Glomerular visceral epithelial cell (primary cell): ENCODE measurements at regions not wholly inside any gene's neighbourhood (a gene's known extent, or its start where the extent isn't known, plus 50 kb on each side); places are given as distances from the start of the nearest gene placed in this dataset.
"Not testable (repeated sequence)": the region's sequence is repeated elsewhere in the genome, so short reads cannot be mapped to it uniquely, and the experiment has no call there.

ENCODE experiments used
- DNase-seq: peaks from one replicate; pipeline ENCODE4 v3.0.0-alpha.2; 2016; ENCODE audit errors: extremely low spot score

DNA sequence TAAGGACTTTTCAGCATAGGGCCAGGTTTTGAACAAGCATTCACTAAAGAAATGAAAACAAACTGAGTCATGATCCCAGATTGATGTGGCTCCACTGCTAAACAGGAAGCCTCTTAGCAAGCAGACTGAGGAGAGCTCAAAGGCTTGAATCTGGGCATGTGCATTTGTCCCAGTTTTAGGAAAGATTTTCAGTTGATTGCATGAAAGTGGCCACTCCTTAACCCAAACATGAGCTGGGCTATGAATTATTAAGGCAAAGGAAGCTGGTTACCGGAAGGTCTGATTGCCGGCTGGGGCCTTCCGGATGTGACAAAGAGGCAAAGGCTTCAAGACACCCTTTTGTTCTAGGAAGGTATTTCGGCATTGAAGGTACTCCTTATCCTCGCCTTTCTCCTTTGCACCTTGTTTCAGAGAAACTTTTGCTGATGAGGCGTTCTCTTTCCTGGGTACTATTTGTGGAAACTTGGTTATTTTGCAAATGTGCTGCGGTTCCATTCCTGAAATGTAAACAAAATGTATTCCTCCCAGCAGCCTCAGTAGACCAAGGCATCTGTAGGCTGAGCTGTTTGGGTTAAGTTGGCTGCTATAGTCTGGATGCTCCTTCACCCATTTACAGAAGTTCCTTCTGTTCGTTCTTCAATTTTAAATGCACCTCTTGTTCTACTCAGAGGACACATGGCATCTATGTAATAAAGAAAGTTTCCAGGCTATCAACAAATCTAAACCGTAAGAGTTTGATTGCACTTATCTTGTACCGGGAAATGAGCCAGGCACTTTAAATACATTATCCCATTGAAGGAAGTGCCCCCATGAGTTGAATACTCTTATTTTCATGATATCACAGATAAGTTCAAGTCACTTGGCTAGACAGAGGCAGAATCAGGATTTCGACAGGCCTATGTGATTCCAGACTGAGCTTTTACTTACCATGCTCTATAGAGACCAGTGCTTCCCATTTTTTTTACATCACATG lies 115.6 kb upstream of the METAP2 start:
- DNase-seq, result no peak

DNA sequence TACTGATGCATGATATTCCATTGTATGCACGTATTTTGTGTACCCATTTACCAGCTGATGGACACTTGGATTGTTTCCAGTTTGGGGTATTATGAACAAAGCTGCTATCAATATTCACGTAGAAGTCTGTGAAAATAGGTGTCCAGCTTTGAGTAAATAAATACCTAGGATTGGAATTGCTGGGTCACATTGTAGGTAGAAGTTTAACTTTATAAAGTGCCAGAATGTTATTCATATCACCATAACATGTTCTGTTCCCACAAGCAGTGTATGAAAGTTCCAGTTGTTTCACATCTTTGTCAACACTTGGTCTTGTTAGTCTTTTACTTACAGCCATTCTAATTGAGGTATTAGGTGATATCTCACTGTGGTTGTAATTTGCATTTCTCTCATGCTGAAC lies 108.0 kb upstream of the METAP2 start:
- DNase-seq, result no peak

DNA sequence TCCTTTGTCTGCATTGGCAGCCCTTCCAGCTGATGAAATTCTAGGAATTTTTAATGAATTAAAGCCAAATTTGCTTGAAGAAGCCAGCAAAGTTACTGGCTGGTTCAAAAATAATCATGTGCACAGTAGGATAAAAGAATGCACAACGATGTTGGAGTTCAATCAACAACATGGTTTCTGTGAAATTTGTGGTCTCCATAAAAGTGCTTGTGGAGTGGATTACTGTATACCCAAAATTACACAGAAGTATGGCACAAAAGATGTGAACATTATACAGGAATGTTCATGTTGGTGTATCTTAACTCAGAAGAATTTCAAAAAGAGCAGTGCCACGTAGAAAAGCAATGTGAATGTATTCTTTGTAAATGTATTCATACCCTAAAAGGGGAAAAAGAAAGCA lies 105.0 kb upstream of the METAP2 start:
- no peak for DNase-seq

DNA sequence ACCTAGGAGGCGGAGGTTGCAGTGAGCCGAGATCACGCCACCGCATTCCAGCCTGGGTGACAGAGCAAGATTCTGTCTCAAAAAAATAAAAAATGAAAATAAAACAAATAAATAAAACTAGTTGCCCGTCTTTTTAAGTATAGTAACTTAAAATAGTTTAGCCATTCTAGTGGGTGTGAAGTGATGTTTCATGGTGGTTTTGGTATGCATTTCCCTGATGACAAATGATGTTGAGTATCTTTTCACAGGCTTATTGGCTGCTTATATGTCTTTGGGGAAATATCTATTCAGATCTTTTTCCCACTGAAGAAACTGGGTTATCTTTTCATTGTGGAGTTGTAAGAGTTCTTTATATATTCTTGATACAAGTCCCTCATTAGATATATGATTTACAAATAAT lies 102.4 kb upstream of the METAP2 start:
- DNase-seq, result no peak

DNA sequence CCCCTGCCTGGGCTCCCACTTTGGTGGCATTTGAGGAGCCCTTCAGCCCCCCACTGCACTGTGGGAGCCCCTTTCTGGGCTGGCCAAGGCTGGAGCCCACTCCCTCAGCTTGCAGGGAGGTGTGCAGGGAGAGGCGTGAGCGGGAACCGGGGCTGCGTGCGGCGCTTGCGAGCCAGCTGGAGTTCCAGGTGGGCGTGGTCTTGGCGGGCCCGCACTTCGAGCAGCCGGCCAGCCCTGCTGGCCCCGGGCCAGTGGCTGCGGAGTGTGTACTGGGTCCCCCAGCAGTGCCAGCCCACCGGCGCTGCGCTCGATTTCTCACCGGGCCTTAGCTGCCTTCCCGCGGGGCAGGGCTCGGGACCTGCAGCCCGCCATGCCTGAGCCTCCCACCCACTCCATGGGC lies 94.5 kb upstream of the METAP2 start:
- DNase-seq, result not testable (repeated sequence)

DNA sequence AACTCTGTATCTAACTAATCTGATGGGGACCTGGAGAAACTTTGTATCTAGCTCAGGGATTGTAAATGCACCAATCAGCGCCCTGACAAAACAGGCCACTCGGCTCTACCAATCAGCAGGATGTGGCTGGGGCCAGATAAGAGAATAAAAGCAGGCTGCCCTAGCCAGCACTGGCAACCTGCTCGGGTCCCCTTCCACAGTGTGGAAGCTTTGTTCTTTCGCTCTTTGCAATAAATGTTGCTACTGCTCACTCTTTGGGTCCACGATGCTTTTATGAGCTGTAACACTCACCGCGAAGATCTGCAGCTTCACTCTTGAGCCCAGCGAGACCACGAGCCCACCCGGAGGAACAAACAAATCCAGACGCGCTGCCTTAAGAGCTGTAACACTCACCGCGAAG lies 93.6 kb upstream of the METAP2 start:
- DNase-seq, result not testable (repeated sequence)

DNA sequence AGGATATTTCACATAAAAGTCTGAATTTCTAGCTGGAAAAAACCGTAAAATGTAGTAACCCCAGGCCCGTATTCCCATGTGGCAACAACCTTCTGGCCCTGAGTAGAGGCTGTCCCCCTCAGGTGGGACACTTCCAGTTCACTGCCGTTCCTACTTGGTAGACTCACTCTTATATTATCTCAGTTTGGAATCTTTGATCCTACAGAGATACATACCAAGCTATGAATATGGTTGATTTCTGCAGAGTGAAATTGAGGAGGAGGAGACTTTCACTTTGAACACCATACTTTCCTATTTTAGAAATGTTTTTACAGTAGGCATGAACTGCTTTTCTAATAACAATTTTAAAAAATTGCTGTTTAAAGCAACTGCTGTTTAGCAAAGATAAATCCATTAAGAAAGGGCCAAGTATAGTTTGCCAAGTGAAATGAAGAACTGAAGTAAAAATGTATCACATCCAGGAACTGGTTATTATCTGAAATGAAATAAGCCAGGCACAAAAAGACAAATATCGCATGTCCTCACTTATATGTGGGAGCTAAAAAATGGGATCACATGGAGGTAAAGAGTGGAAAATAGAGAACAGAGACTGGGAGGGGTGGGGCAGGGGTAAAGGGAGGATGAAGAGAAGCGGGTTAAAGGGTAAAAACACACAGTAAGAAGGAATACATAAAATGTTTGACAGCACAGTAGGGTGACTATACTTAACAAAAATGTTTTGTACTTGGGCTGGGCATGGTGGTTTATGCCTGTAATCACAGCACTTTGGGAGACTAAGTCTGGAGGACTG lies 92.8 kb upstream of the METAP2 start:
- no peak for DNase-seq

DNA sequence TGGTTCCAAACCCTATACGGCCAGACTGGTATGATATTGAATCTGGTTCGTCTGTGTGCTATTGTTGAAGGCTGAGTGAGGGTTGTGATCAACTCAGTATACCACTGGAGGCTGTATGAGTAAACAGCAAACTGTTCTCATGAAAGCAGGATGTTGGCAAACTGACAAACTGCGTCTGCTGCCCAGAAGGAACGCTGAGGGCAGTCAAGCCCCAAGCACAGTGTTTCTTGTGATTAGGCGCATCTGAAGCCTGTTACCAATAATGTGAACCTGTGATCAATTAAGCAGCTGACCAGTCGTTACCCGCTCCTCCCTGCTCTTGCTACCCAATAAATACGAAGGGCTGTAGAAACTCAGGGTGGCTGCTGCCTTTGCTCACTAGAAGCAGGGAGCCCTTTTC lies 90.0 kb upstream of the METAP2 start:
- not testable (repeated sequence) for DNase-seq

DNA sequence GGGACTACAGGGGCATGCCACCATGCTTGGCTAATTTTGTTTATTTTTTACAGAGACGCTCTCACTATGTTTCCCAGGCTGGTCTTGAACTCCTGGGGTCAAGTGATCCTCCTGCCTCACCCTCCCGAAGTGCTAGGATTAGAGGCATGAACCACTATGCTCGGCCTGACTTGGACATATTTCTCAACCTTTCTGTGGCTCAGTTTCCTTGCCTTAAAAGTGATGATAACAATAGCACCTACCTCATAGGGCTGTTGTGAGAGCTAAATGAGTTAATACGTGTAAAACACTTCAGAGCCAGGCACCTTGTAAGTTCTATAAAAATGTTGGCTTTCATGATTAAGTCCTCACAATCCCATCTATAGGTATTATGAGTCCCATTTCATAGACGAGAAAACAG lies 89.2 kb upstream of the METAP2 start:
- DNase-seq, result no peak

DNA sequence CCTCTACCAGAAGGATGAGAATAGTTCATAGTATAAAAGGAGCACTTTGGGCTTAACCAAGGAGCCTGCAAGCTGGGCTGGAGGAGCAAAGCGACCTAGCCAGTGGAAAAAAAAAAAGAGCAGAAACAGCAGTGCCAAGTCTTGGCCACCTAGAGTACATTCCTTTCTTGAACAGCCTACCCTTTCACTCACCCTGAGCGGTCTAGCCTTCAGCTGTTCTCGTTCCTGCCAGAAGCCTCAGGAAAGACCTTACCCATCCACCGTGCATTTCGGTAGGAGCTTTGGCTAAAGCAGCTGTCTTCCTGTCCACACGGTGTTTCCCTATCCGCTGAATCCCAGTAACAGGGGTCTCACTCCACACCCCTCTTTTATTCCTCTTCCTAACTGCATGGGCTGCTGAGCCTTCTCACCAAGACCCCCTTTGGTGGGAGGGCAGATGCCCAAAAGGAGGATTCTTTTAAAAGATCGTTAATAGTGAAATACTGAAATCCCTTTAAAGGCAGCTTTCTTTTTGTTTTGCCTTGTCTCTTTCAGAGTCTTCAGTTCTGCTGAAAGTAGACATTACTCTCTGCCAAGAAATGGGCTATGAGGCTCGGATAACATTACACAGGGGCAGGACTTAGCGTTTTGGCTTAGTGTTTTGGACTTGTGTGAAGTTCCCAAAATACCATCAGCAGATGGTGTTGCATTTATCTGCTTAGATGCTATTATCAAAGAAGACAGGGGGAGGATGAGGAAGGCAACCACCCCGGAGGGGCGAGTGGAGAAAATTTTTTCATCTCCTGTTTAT lies 88.5 kb upstream of the METAP2 start:
- DNase-seq, result no peak

DNA sequence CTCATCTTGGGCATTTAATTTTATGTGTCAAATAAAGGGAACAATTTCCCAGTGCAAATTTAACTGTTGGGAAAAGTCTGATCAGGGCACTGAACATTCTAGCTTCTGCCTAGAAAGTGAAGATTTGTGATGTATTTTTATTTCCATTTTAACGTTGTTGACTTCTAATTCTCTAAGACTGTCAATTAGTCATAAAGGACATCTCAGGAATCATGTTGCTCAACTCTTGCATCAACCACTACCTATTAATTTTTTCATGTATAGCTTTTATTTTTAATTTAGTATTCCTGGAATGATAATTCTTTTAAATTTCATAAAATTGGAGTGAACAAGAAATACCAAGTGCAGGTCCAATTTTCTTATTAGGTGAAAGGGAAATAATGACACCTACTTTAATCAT lies 87.9 kb upstream of the METAP2 start:
- no peak for DNase-seq

DNA sequence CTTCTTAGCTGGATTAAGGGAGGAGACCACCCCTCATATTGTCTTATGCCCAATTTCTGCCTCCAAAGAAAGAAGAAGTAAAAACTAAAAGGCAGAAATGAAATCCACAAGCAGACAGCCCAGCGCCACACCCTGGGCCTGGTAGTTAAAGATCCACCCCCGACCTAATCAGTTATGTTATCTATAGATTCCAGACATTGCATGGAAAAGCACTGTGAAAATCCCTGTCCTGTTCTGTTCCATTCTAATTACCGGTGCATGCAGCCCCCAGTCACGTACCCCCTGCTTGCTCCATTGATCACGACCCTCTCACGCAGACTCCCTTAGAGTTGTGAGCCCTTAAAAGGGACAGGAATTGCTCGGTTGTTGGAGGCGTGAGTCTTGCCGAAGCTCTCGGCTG lies 85.7 kb upstream of the METAP2 start:
- DNase-seq, result not testable (repeated sequence)

DNA sequence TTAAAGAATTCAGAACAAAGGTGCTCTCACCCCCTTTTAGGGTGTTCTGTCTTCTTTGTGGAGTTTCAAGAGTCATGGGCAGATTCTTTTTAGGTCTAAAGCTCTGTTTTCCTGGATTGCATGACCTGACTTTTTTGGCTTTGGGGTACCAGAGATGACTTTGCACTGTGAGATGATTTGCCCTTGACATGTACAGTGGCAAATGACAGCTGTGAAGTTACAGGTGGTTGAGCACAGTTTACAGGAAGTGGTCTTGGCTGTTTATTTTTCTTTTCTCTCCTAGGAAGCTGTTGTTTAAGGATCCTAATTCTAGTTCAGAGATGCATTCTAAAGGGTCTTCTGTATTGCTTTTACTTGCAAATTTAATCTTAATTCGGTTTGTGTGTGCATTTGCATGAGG lies 83.8 kb upstream of the METAP2 start:
- no peak for DNase-seq

DNA sequence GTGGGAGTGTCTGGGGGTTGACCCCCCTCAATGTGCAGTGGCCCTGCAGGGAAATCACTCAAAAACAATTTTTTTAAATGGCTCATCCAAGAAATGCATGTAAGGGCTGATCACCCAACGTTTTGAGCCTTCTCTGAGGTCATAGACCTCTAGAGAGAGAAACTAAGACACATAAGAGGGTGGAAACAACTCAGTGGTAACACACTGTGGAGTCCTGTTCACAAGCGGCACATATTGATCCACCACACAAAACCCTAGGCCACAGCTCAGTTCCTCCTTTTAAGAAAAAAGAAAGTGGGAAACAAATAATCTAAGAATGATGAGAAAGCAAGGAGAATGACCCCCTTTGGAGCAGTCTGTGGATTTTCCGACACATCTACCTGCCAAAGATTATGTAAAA lies 83.0 kb upstream of the METAP2 start:
- DNase-seq, result no peak

DNA sequence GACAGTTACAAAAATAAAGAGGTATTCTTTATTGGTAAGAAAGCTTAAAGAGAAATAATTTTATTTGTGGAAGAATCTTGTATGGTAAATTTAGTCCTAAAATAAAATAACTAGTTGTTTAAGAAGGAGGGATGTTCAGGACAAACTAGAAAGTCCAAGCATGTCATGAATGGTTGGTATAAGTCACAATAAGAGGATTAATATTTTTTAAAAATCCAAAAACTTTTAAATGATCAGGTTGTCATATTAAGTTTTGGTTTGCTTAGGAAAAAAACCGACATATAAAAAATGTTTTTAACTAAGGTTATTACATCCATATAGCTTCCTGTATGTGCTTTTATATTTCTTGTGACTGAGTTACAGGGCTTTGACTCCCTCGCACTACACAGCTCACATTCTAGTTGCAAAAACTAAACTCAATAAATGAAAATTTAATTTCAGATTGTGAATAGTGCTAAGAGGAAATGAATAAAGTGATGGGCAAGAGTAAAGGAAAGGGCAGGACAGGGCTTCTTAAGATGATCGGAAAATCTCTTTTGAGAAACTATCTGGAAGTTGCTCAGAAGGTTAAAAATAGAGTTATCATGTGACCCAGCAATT lies 80.7 kb upstream of the METAP2 start:
- no peak for DNase-seq

DNA sequence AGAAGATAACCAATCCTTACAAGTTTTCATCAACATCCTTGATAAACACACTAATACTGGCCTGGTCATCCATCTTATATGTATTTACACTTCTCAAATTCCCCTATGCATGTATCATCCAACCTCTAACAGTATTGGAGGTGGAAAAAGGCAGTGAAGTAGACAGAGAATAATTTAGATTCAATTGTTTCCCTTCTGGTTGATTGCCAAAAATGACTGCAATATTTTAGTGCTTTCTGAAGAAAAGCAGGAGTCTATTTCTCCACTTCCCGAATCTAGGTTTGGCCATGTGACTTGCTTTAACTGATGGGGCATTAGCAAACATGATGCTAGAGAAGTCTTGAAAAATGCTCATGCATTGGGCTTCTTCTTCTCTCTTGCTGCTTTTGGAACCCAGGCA lies 78.3 kb upstream of the METAP2 start:
- DNase-seq, result no peak

DNA sequence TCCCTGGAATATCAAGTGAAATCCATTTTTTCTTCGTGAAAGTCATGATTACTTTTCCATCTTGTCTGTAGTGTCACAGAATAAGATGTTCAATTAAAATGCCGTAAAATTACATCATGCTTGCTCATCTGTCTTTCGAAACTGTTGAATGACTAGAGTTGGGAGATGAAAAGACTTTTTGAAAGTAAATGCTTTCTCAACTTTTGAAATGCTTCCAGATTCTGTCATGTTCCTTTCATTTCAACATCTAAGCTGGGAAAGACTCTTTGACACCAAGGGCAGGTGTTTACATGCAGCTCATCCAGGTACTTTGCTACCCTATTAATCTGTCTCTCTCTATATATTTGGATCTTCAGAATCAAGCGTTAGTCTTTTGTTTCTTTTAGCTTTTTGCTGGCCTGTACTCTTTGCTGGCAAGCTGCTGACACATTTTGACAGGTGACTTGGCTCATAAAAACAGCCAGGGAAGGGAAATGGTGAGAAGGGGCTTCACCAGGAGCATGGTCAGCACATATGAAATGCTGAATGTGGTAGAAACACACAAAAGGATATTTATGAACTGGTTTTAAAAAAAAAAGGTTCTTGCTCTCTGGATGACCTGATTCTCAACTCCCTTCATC lies 77.0 kb upstream of the METAP2 start:
- no peak for DNase-seq

DNA sequence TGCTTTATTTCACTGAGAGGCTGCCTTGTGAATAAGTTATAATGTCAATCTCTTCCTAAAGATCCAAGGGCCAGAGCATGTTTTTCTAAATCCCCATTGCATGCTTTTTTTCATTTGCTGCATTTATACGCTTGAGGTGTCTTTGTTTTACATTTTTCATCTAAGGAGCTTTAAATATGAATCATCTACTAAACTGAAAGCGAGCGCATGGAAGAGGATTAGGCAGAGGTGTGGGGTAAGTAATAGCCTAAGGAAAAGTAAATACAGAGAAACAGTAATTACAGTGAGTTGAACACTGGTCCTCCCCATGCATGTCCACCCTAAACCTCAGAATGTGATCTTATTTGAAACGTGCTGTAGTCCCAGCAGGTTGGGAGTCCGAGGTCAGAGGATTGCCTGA lies 76.4 kb upstream of the METAP2 start:
- DNase-seq, result no peak

DNA sequence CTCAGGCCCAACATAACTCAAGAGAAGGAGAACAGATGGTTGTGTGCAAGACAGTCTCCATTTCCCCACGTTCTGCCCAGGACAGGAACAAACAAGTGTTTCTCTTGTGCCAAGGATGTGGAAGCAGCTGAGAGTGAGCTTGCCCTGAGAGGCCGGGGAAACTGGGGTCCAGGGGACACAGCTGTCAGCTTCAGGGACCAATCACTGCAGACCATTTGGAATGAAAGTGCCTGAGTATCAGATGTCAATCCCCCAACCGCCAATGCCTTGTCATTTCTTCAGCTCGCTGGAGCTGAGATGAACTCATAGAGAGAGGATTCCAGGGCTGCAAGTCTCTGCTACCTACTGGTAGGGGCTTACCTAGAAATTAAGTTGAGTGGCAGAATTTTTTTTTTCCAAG lies 71.9 kb upstream of the METAP2 start:
- no peak for DNase-seq

DNA sequence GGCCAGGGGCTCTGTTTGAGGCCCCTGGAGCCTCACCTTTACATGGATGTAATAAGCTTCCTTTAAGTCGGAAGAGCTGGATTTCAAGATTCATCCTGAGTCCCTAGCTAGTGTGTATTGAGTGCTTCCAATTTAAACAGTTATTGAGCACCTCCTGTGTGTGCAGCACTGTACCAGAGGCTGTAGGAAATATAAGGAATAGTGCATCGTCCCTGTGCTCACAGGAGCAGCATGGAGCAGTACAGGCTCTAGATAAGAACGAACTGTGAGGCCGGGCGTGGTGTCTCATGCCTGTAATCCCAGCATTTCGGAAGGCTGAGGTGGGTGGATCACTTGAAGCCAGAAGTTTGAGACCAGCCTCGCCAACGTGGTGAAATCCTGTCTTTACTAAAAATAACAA lies 65.8 kb upstream of the METAP2 start:
- DNase-seq, result no peak

DNA sequence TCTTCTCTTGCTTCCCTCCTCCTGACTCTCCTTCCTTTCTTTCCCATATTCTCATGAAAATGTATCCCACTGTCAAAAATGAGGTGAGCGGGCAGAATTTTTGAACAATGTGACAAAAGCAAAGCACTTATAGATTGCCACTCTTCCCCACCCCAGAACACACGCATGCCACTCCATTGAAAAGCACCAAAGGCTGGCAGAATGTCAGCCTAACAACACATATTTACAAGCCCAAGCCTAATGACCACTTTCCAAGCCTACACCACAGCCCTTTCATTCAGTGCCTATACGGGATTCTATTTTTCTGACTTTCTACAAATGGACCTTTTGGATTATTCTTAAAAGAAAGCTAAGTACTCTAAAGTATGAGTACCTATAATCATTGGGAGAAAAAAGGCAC lies 62.9 kb upstream of the METAP2 start:
- no peak for DNase-seq
